Panc1 (cell line): ENCODE measurements at regions not wholly inside any gene's neighbourhood (a gene's known extent, or its start where the extent isn't known, plus 50 kb on each side); places are given as distances from the start of the nearest gene placed in this dataset.

Experiments used
- ATAC-seq: fragments of 200-7000 bp; cut with Tn5 transposase; 2 replicates; pipeline ENCODE4 v1.9.1; 2020; ENCODE audit warnings: mild to moderate bottlenecking, moderate library complexity
- BruUV-seq: library from RNA; stranded (reverse); fragments of 400-500 nt; replicated peaks from 2 replicates; lab custom pipeline; 2021; lab: Mats Ljungman, UMichigan
- CTCF ChIA-PET: fragments of 300-600 bp; sonication (Branson Sonifier 250); formaldehyde crosslinking; loops from one replicate; lab custom pipeline; 2022; ENCODE audit warnings: antibody characterized with exemption; lab: Charles Lee
- POLR2A ChIA-PET: fragments of 300-600 bp; sonication (Branson Sonifier 250); formaldehyde crosslinking; loops from one replicate; lab custom pipeline; 2022; ENCODE audit warnings: antibody characterized with exemption; lab: Charles Lee
- DNase-seq: peaks from one replicate; pipeline ENCODE4 v3.0.0-alpha.2; 2010; ENCODE audit warnings: low read depth, low spot score
- H3K27ac ChIP-seq: 2 replicates; pipeline ENCODE4 v1.5.1; 2011; ENCODE audit warnings: mild to moderate bottlenecking, low read length, inconsistent platforms
- H3K27me3 ChIP-seq: fragments of 200-500 bp; sonication (Bioruptor generic); 2 replicates; pipeline ENCODE4 v1.6.0; 2014; ENCODE audit warnings: low read length, inconsistent platforms; ENCODE audit not compliant: control insufficient read depth, insufficient read depth
- H3K36me3 ChIP-seq: fragments of 200-500 bp; sonication (Bioruptor generic); 2 replicates; pipeline ENCODE4 v1.5.1; 2014; ENCODE audit warnings: inconsistent platforms, mild to moderate bottlenecking, low read length, moderate library complexity; ENCODE audit not compliant: control insufficient read depth, insufficient read depth
- H3K4me1 ChIP-seq: 2 replicates; pipeline ENCODE4 v1.5.1; 2011; ENCODE audit warnings: inconsistent platforms, mild to moderate bottlenecking, low read length, moderate library complexity; ENCODE audit not compliant: control insufficient read depth, insufficient read depth
- H3K4me3 ChIP-seq, 2 experiments: 2 replicates each; pipeline ENCODE4 v1.5.1; 2011 to 2012; ENCODE audit warnings: low read depth in 2 of 2, low read length in 2 of 2, mild to moderate bottlenecking in 2 of 2, inconsistent platforms in 1 of 2, moderate library complexity in 1 of 2
- H3K9me3 ChIP-seq: fragments of 200-500 bp; sonication (Bioruptor generic); 2 replicates; pipeline ENCODE4 v1.5.1; 2014; ENCODE audit warnings: low read depth, mild to moderate bottlenecking, inconsistent platforms, low read length, moderate library complexity; ENCODE audit not compliant: control insufficient read depth, insufficient read depth
- POLR2AphosphoS5 ChIP-seq: IDR thresholded peaks from 2 replicates; pipeline ENCODE4 v1.6.1; 2012; ENCODE audit warnings: mild to moderate bottlenecking, low read depth, low read length, moderate library complexity
- SIN3A ChIP-seq: IDR thresholded peaks from 2 replicates; pipeline ENCODE4 v1.6.1; 2012; ENCODE audit warnings: low read depth, mild to moderate bottlenecking, low read length, moderate library complexity, borderline replicate concordance; ENCODE audit not compliant: insufficient read depth
- TCF7L2 ChIP-seq: IDR thresholded peaks from 2 replicates; pipeline ENCODE4 v1.6.1; 2011; ENCODE audit warnings: mild to moderate bottlenecking, low read depth, low read length, inconsistent platforms
- in situ Hi-C: cut with HindIII; loops from 2 replicates; pipeline ENCODE4 v1.10.0; 2016; ENCODE audit warnings: low sequenced_read_pairs, low pct_unique_long_range_greater_than_20kb
- intact Hi-C: fragments of 100-400 bp; cut with micrococcal nuclease; formaldehyde crosslinking; loops from one replicate; pipeline ENCODE4 v1.10.0; 2022; ENCODE audit not compliant: unreplicated experiment
- TF ChIP-seq, protein P1 (sequence below), 2 experiments: IDR thresholded peaks; 2 replicates each; pipeline ENCODE4 v1.6.1; 2011 to 2012; ENCODE audit warnings: low read depth in 2 of 2, control low read depth in 1 of 2, low read length in 1 of 2, mild to moderate bottlenecking in 1 of 2, moderate library complexity in 1 of 2; ENCODE audit not compliant: insufficient read depth in 1 of 2
- TF ChIP-seq, protein P2 (sequence below): fragments of 450-650 bp; IDR thresholded peaks from 2 replicates; pipeline ENCODE4 v1.5.1; 2017; ENCODE audit warnings: mild to moderate bottlenecking

DNA sequence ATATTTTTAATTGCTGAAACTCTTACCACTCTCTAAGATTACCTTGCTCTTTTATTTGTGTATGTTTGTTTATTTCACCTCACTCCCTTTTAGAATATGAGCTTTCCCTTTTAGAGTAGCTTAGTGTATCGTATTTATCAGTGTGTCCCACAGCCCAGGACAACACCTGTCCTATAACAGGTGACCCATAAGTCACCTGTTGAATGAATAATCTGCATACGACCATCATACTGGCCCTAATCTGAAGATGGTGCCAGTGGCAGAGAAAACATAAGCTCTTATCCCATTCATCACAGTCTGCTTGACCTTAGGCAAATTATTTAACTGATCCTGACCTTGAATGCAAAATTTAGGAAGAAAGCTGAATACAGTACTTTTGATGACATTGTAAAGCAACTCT is 254.6 kb upstream of the NR2F2 start:
- Histone ChIP-seq H3K9me3 (no peaks in the 10 kb centered on the region), H3K4me3 (no peak overlapping the region), H3K36me3 (no peaks in the 10 kb centered on the region), H3K27me3 (no peaks in the 10 kb centered on the region), H3K4me1 (no peaks in the 10 kb centered on the region), H3K27ac (no peak overlapping the region)
- BruUV-seq, result no TSS peak
- ATAC-seq (no peak), DNase-seq (no peak)
- TF ChIP-seq TCF7L2, result no peak
- TF ChIP-seq POLR2AphosphoS5, result no peak
- no peak for TF ChIP-seq SIN3A
- TF ChIP-seq, protein P1, sequence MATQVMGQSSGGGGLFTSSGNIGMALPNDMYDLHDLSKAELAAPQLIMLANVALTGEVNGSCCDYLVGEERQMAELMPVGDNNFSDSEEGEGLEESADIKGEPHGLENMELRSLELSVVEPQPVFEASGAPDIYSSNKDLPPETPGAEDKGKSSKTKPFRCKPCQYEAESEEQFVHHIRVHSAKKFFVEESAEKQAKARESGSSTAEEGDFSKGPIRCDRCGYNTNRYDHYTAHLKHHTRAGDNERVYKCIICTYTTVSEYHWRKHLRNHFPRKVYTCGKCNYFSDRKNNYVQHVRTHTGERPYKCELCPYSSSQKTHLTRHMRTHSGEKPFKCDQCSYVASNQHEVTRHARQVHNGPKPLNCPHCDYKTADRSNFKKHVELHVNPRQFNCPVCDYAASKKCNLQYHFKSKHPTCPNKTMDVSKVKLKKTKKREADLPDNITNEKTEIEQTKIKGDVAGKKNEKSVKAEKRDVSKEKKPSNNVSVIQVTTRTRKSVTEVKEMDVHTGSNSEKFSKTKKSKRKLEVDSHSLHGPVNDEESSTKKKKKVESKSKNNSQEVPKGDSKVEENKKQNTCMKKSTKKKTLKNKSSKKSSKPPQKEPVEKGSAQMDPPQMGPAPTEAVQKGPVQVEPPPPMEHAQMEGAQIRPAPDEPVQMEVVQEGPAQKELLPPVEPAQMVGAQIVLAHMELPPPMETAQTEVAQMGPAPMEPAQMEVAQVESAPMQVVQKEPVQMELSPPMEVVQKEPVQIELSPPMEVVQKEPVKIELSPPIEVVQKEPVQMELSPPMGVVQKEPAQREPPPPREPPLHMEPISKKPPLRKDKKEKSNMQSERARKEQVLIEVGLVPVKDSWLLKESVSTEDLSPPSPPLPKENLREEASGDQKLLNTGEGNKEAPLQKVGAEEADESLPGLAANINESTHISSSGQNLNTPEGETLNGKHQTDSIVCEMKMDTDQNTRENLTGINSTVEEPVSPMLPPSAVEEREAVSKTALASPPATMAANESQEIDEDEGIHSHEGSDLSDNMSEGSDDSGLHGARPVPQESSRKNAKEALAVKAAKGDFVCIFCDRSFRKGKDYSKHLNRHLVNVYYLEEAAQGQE (IDR thresholded peaks at IDR 0.05; ENCODE audit: insufficient read depth in 1 of 2, low read depth in 2 of 2, low read length in 1 of 2), result no peak
- TF ChIP-seq, protein P2, sequence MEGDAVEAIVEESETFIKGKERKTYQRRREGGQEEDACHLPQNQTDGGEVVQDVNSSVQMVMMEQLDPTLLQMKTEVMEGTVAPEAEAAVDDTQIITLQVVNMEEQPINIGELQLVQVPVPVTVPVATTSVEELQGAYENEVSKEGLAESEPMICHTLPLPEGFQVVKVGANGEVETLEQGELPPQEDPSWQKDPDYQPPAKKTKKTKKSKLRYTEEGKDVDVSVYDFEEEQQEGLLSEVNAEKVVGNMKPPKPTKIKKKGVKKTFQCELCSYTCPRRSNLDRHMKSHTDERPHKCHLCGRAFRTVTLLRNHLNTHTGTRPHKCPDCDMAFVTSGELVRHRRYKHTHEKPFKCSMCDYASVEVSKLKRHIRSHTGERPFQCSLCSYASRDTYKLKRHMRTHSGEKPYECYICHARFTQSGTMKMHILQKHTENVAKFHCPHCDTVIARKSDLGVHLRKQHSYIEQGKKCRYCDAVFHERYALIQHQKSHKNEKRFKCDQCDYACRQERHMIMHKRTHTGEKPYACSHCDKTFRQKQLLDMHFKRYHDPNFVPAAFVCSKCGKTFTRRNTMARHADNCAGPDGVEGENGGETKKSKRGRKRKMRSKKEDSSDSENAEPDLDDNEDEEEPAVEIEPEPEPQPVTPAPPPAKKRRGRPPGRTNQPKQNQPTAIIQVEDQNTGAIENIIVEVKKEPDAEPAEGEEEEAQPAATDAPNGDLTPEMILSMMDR, result no peak
- POLR2A ChIA-PET, result no interaction called here
- in situ Hi-C loops (no loop called here), intact Hi-C loops (no loop called here)
- CTCF ChIA-PET, result no interaction called here

GRCh38 chr15:96076350-96076749 is 254.2 kb upstream of the NR2F2 start:
- no TSS peak for BruUV-seq
- TF ChIP-seq, protein P1 (IDR thresholded peaks at IDR 0.05; ENCODE audit: insufficient read depth in 1 of 2, low read depth in 2 of 2, low read length in 1 of 2), result no peak
- TF ChIP-seq TCF7L2 (no peak), SIN3A (no peak), POLR2AphosphoS5 (no peak)
- TF ChIP-seq, protein P2, result no peak
- no peak overlapping the region for H3K27ac ChIP-seq
- ATAC-seq (no peak), DNase-seq (no peak)
- H3K4me1 ChIP-seq, result no peaks in the 10 kb centered on the region
- H3K4me3 ChIP-seq, result no peak overlapping the region
- CTCF ChIA-PET, result no interaction called here
- intact Hi-C loops, result no loop called here
- no peaks in the 10 kb centered on the region for H3K27me3 ChIP-seq
- no peaks in the 10 kb centered on the region for H3K36me3 ChIP-seq
- POLR2A ChIA-PET, result no interaction called here
- in situ Hi-C loops, result no loop called here
- no peaks in the 10 kb centered on the region for H3K9me3 ChIP-seq
